Stromal cell of bone marrow (primary cell): ENCODE measurements at regions not wholly inside any gene's neighbourhood (a gene's known extent, or its start where the extent isn't known, plus 50 kb on each side); places are given as distances from the start of the nearest gene placed in this dataset.

ENCODE experiments used
- DNase-seq: peaks from one replicate; pipeline ENCODE4 v3.0.0-alpha.2; 2012; ENCODE audit warnings: low read depth

- no peak for DNase-seq
Observed at GRCh38 chr5:56346741-56347535, 113.8 kb upstream of the ANKRD55 start.

DNA sequence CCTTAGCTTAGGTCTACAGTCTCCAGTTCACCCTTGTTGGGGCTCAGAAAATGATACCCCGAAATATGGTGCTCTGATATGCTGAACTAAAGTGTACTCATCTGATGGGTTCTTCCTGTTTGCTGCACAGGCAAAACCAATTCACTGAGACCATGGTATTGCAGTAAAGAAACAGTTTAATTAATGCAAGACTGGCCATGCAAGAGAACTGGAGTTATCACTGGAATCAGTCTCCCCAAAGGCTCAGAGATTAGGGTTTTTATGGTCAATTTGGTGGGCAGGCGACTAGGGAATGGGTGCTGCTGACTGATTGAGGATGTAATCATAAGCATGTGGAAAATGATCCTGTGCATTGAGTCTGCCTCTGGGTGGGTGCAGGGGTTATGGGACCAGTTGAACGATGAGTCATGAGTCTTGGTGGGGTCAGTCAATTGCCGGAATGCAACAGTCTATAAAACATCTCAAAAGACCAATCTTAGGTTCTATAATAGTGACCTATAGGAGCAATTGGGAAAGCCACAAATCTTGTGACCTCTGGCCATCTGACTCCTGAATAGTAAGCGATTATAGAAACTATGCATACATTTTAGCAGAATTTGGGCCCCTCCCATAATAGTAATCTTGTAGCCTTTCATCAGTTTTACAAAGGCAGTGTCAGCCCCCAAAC lies 113.0 kb upstream of the ANKRD55 start:
- DNase-seq: no peak

- DNase-seq: no peak
Observed at GRCh38 chr5:56345352-56345751, 112.2 kb upstream of the ANKRD55 start.

- no peak for DNase-seq
Observed at GRCh38 chr5:56344594-56344993, 111.5 kb upstream of the ANKRD55 start.

DNA sequence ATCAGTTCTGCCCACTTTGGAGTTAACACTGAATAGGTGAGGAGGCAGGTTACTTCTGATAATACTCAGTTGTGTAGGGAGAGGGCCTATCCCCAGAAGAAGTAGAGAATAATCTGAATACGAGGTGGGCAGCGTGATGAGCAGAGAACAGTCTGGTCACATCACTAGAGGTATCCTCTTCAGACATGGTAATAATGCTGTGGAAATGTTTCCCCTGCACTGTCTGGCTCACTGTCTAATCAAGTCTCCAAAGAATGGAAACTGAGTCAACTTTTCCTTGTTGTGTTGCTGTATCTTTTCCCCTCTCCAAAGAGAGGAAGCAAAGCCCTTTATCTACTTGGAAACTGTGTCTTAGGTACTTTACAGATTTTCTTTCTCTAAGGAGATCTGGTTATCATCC lies 110.9 kb upstream of the ANKRD55 start:
- DNase-seq: no peak

DNA sequence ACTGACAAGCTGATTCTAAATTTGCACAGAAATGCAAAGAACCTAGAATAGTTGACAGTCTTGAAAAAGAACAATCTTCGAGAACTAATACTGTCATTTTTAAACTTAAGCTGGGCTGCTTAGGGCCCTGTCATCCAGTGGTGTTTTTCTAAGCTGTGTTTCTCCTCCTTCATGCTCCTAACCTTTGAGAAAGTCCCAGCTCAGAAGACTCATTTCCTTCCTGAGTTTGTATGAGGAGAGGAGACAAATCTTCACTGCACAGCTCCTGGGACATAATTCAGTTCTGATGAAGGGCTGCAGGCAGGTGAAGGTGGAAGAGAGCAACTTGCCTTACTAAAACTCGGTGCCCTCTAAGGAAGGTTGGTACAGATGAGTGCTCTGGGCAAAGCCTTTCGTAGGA lies 109.5 kb upstream of the ANKRD55 start:
- DNase-seq: no peak

DNA sequence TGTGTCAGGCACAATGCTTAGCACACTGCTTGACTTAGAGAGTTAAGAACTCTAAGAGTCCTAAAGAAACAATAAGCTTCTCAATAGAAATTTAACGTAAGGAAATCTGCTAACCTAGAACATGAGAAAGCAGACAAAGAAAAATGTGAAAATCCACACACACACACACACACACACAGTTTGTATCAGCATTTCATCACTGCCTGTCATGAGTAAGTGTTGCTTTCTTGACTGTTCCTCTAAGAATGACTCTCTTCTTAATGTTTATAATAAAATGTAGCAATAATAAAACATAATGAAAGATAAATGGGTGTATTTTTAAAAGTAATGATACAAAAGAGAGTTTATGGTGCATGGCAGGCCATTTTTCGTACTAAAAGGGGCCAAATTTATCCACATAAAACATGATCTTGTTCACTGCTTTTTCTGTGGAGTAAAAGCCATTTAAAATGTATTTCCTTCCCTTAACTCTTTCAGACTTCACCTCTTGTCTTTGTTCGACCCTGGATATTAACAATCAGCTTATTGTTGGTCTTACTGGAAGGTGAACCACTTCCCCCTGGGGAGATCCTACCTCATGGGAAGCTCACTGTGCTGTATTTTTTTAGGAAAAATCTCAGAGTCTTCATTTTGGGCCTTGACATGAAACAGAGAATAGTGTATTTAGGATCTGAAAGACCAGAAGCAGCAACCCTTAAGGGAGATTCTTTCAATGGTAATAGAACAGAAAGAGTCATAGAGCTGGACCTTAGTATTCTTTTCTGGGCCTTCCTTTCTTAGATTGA lies 107.3 kb upstream of the ANKRD55 start:
- DNase-seq: no peak

DNA sequence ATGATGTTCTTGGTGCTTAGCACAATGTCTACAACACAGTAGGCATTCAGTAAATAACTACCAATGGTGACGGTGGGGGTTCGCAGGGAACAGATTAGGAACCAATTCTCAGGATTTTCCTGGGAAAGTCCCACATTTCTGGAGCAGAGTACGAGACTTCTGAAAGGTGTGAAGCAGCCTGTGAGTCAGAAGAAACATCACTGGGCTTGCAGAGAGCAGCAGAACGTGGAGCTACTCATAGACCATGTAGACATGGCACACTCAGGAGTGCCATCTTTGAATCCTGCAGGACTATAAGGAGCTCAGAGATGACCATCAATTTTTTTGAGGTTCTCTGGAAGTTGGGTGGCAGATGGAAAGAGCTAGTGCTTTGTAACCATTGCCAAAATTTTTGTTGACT lies 106.6 kb upstream of the ANKRD55 start:
- DNase-seq: no peak

- no peak for DNase-seq
Observed at GRCh38 chr5:56337715-56338319, 104.7 kb upstream of the ANKRD55 start.

DNA sequence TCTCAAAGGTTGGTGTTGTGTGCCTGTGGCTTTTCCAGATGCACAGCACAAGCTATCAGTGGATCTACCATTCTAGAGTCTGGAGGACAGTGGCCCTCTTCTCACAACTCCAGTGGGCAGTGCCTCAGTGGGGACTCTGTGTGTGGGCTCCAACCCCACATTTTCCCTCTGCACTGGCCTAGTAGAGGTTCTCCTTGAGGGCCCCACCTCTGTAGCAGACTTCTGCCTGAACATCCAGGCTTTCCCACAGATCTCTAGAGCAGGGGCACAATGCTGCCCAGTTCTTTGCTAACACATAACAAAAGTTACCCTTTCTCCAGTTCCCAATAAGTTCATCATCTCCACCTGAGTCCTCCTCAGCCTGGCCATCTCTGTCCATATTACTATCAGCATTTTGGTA lies 102.1 kb upstream of the ANKRD55 start:
- no peak for DNase-seq

DNA sequence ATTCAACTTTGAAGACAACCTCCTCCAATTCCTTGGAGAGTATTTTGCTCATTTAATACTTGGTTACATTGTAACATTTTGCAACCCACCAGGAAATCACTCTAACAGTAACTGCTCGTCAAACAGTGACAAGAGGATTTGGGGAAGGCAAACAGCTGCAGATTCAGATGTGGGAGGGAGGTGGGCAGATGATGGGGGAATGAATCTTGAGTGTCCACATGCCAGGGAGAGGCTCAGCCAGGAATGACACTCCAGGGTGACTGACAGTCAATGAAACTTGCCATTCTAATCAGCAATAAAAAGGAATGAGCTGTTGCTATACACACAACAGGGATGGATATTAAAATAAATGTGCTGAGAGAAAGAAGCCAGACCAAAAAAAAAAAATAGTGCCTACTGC lies 97.7 kb upstream of the ANKRD55 start:
- no peak for DNase-seq

DNA sequence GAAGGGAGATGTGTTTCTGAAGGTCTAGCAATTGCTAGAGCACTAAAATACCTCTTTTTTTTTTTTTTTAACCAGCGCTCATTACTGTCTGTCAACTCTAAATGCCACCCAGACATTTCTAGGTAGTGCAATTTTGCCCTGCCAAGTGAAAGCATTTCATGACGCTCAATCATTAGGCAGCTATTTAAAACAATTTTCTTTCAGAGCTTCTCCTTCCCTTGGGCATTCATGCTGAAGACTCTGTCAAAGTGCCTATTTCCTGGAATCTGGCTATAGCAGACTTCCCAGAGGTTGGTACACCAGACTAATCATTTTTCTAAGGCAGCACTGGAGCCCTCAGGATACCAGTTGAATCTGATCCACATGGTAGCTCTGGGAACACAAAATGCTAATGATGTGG lies 97.0 kb upstream of the ANKRD55 start:
- DNase-seq: no peak

DNA sequence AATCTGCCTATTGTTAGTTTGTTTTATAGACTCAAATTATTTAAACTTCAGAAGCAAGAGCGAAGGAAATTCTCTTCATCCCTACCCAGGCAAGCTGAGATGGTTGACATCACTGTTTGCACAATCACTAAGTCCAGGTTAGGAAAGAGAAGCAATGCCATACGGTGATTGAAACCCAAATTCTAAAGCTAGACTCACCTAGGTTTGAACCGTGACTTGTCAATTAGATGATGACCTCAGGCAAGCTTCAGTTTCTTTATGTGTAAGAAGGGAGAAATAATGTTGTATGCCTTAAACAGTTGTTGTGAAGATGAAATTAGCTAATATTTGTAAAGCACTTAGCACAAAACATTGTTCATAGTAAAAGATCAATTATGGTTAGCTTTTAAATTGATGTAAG lies 96.5 kb upstream of the ANKRD55 start:
- DNase-seq: no peak

DNA sequence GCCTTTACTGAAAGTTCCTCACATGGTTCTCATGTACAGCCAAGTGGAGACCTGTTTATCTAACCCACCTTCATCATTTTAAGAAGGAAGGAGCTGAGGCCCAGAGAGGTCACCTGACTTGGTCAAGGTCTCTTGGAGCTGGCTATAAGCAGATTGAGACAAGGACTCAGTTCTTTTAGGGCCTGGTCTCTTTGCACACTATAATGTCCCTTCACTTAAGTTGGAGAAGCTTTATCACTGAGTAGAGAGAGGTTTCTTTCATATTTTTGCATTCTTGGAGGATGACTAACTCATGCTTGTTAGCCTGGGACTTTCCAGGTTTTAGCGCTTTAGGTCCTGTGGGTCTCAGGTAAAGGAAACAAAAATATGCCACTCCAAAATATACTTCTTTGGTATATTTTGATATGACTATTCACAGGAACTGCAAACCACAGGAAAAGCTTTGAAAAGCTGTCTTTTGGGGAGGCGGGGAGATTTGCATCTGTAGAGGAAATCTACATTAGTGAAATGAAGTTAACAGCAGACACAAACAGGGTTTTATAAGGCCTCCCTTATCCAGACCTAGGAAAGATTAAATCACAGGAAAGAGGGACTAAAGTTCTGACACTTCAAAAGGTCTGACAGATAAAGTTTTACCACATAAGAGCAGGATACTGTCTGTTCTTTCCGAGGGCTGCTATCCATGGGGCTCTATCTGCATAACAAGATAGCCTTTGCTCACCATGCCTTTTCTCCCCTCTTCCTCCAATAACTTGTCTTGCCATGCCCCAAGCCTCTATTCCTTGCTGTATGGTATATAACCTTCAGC lies 95.8 kb upstream of the ANKRD55 start:
- DNase-seq: no peak

- DNase-seq: no peak
Observed at GRCh38 chr5:56327809-56328208, 94.7 kb upstream of the ANKRD55 start.

GRCh38 chr5:56326770-56327169 lies 93.6 kb upstream of the ANKRD55 start:
- DNase-seq: no peak

- no peak for DNase-seq
Observed at GRCh38 chr5:56326116-56326515, 93.0 kb upstream of the ANKRD55 start.

- DNase-seq: no peak
Observed at GRCh38 chr5:56325039-56325438, 91.9 kb upstream of the ANKRD55 start.

DNA sequence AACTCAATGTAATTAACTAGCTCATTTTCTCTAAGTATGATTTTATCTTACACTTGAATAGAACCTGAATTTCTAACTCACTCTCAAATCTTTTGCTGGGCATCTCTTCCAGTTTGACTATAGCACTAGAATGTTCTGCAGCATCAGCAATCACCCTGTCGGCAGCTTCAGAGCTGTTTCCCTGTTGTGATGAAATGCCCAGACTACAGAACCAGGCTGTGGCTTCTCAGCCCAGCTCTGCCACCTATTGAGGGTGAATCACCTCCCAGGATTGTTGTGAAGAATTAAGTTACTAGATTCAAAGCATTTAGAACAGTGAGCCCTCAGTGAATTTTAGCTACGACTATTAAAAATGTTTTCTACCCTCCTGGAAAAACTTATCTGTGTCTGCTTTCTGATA lies 90.4 kb upstream of the ANKRD55 start:
- no peak for DNase-seq

- no peak for DNase-seq
Observed at GRCh38 chr5:56322592-56322991, 89.5 kb upstream of the ANKRD55 start.

DNA sequence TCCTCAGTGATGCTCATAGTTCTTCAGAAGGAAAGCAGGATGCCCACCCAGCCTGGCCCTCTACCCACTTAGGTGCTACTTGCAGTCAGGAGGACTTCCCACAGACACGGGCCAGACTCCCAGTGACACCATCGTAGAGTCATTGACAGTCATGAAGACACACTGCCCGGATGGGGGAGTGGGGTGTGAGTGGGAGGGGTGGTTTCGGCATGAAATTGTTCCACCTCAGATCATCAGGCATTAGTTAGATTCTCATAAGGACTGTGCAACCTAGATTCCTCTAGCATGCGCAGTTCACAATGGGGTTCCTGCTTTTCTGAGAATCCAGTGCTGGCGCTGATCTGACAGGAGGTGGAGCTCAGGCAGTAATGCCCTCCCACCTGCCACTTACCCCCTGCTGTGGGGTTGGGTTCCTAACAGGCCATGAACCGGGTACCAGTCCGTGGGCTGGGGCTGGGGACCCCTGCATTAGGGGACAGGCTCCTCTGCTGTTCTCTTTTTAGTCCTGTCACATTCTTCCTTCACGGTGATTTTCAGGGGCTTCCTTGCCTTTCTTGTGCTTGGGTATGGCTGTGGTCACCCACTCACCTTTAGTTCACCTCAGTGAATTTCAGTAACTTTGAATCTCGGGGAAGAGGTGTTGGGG lies 88.2 kb upstream of the ANKRD55 start:
- DNase-seq: no peak
